Natural killer cell (primary cell): ENCODE measurements at regions not wholly inside any gene's neighbourhood (a gene's known extent, or its start where the extent isn't known, plus 50 kb on each side); places are given as distances from the start of the nearest gene placed in this dataset.

Experiments used
- ATAC-seq, 3 donors: fragments of 150-1000 bp in 2 of 3; fragments of 200-7000 bp in 1 of 3; cut with Tn5 transposase; 1 replicate in 1 of 3; 2 replicates in 2 of 3; pipeline ENCODE4 v1.10.0; 2021; ENCODE audit warnings: mild to moderate bottlenecking in 2 of 3, moderate library complexity in 2 of 3
- DNase-seq, 2 donors: peaks; one replicate each; pipeline versions ENCODE4 v3.0.0 to v3.0.0-alpha.2; 2013 to 2021; ENCODE audit warnings: mixed read lengths in 1 of 2
- H3K27ac ChIP-seq: one replicate; pipeline ENCODE4 v1.5.1; 2013; ENCODE audit warnings: mild to moderate bottlenecking, low read length
- H3K27me3 ChIP-seq: one replicate; pipeline ENCODE4 v1.6.1; 2013; ENCODE audit warnings: low read length; ENCODE audit not compliant: control insufficient read depth, insufficient read depth
- H3K36me3 ChIP-seq: one replicate; pipeline ENCODE4 v1.6.1; 2013; ENCODE audit warnings: low read length; ENCODE audit not compliant: control insufficient read depth, insufficient read depth
- H3K4me1 ChIP-seq: one replicate; pipeline ENCODE4 v1.6.1; 2013; ENCODE audit warnings: low read length; ENCODE audit not compliant: control insufficient read depth, insufficient read depth
- H3K4me3 ChIP-seq: one replicate; pipeline ENCODE4 v1.5.1; 2013; ENCODE audit warnings: low read length
- H3K9me3 ChIP-seq: one replicate; pipeline ENCODE4 v1.6.1; 2013; ENCODE audit warnings: low read length; ENCODE audit not compliant: control insufficient read depth, insufficient read depth
- H3K27ac Mint-ChIP-seq, 2 donors: one replicate each; pipeline ENCODE4 v1.8.0; 2022; ENCODE audit warnings: mild to moderate bottlenecking in 2 of 2, mixed read lengths in 2 of 2, moderate library complexity in 1 of 2
- H3K27me3 Mint-ChIP-seq, 2 donors: one replicate each; pipeline ENCODE4 v1.8.0; 2022; ENCODE audit warnings: low read depth in 2 of 2, mixed read lengths in 2 of 2
- H3K36me3 Mint-ChIP-seq: one replicate; pipeline ENCODE4 v1.8.0; 2022; ENCODE audit warnings: mixed read lengths
- H3K4me1 Mint-ChIP-seq, 2 donors: one replicate each; pipeline ENCODE4 v1.8.0; 2022; ENCODE audit warnings: mixed read lengths in 2 of 2
- H3K4me3 Mint-ChIP-seq: one replicate; pipeline ENCODE4 v1.8.0; 2022; ENCODE audit warnings: mild to moderate bottlenecking, moderate library complexity, mixed read lengths
- H3K9me3 Mint-ChIP-seq, 2 donors: one replicate each; pipeline ENCODE4 v1.8.0; 2022; ENCODE audit warnings: mixed read lengths in 2 of 2
- WGBS: methylation state at CpG from one replicate; pipeline ENCODE4 v1.1.7; 2013; ENCODE audit warnings: missing lambda C conversion rate; ENCODE audit not compliant: insufficient coverage; 5-methylcytosine and 5-hydroxymethylcytosine counted together
- intact Hi-C: fragments of 100-400 bp; cut with micrococcal nuclease; formaldehyde crosslinking; loops from one replicate; pipeline ENCODE4 v1.14.2; 2022
- TF ChIP-seq, protein P1 (sequence below): fragments of 200-600 bp; IDR thresholded peaks from one replicate; pipeline ENCODE4 v1.8.0; 2022; ENCODE audit warnings: antibody characterized with exemption

- intact Hi-C loops, result no loop called here
- Histone ChIP-seq H3K27ac (peak overlapping the region; percentile 33), H3K4me3 (no peak overlapping the region), H3K4me1 (no peaks in the 10 kb centered on the region), H3K36me3 (no peaks in the 10 kb centered on the region), H3K27me3 (no peaks in the 10 kb centered on the region), H3K9me3 (no peaks in the 10 kb centered on the region)
- peak; percentile 78 to 88 (median 79) for ATAC-seq
- 84% methylated on average over 4 of the region's 4 CpGs for WGBS
- no peaks in the 10 kb centered on the region for H3K36me3 Mint-ChIP-seq
- H3K9me3 Mint-ChIP-seq, result peaks cover 11 to 17% of the 10 kb centered on the region in 2 donors
- DNase-seq, result no peak
- H3K4me1 Mint-ChIP-seq, result no peaks in the 10 kb centered on the region
- no peak overlapping the region for H3K4me3 Mint-ChIP-seq
- H3K27me3 Mint-ChIP-seq, result no peaks in the 10 kb centered on the region
- TF ChIP-seq, protein P1, sequence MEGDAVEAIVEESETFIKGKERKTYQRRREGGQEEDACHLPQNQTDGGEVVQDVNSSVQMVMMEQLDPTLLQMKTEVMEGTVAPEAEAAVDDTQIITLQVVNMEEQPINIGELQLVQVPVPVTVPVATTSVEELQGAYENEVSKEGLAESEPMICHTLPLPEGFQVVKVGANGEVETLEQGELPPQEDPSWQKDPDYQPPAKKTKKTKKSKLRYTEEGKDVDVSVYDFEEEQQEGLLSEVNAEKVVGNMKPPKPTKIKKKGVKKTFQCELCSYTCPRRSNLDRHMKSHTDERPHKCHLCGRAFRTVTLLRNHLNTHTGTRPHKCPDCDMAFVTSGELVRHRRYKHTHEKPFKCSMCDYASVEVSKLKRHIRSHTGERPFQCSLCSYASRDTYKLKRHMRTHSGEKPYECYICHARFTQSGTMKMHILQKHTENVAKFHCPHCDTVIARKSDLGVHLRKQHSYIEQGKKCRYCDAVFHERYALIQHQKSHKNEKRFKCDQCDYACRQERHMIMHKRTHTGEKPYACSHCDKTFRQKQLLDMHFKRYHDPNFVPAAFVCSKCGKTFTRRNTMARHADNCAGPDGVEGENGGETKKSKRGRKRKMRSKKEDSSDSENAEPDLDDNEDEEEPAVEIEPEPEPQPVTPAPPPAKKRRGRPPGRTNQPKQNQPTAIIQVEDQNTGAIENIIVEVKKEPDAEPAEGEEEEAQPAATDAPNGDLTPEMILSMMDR, result no peak
- peak overlapping the region in 1 of 2 donors; percentile 7 for H3K27ac Mint-ChIP-seq
These were observed 1069.8 kb downstream of the ADGRL3 start for GRCh38 chr4:62269918-62270317.

DNA sequence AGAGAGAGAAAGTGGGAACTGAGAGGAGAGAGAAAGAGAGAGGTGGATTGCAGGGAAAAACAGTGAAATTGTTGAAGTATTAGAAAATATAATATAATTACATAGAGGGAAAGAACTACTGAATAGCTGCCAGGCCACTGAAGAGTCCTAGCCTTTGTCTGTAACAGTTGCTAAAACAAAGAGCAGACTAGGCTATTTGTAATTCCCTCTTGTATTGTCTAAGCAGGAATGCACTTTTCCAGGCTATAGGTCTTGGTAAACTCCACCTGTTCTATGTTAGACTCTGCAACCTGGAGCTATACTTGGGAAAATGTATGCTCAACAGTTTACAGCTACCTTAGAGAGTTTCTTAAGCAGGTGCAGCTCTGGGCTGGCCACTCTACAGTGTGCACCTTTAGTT lies 1063.3 kb downstream of the ADGRL3 start:
- TF ChIP-seq, protein P1, result no peak
- no peak overlapping the region for H3K4me3 Mint-ChIP-seq
- H3K36me3 Mint-ChIP-seq, result no peaks in the 10 kb centered on the region
- intact Hi-C loops, result no loop called here
- ATAC-seq (no peak), DNase-seq (no peak)
- Histone ChIP-seq H3K27me3 (no peaks in the 10 kb centered on the region), H3K27ac (no peak overlapping the region), H3K36me3 (no peaks in the 10 kb centered on the region), H3K9me3 (peaks cover 3% of the 10 kb centered on the region), H3K4me1 (no peaks in the 10 kb centered on the region), H3K4me3 (no peak overlapping the region)
- no peaks in the 10 kb centered on the region for H3K4me1 Mint-ChIP-seq
- peaks cover 8 to 15% of the 10 kb centered on the region in 2 donors for H3K9me3 Mint-ChIP-seq
- no peak overlapping the region for H3K27ac Mint-ChIP-seq
- no peaks in the 10 kb centered on the region for H3K27me3 Mint-ChIP-seq

- WGBS, result 75% methylated on average over 1 of the region's 1 CpG
- intact Hi-C loops, result no loop called here
- no peak overlapping the region for H3K4me3 ChIP-seq
- TF ChIP-seq, protein P1, result no peak
- H3K36me3 Mint-ChIP-seq, result no peaks in the 10 kb centered on the region
- H3K27me3 ChIP-seq, result no peaks in the 10 kb centered on the region
- no peak overlapping the region for H3K27ac Mint-ChIP-seq
- peaks cover 3% of the 10 kb centered on the region for H3K9me3 ChIP-seq
- DNase-seq (no peak), ATAC-seq (no peak)
- peaks cover 8 to 15% of the 10 kb centered on the region in 2 donors for H3K9me3 Mint-ChIP-seq
- no peak overlapping the region for H3K4me3 Mint-ChIP-seq
- no peak overlapping the region for H3K27ac ChIP-seq
- H3K4me1 Mint-ChIP-seq, result no peaks in the 10 kb centered on the region
- no peaks in the 10 kb centered on the region for H3K4me1 ChIP-seq
- H3K27me3 Mint-ChIP-seq, result no peaks in the 10 kb centered on the region
- no peaks in the 10 kb centered on the region for H3K36me3 ChIP-seq
These were observed 1062.5 kb downstream of the ADGRL3 start for GRCh38 chr4:62262676-62263075.

- H3K27me3 Mint-ChIP-seq, result no peaks in the 10 kb centered on the region
- Histone ChIP-seq H3K27me3 (no peaks in the 10 kb centered on the region), H3K4me1 (no peaks in the 10 kb centered on the region), H3K27ac (no peak overlapping the region), H3K36me3 (no peaks in the 10 kb centered on the region), H3K4me3 (no peak overlapping the region), H3K9me3 (peaks cover 3% of the 10 kb centered on the region)
- TF ChIP-seq, protein P1, result no peak
- 84% methylated on average over 2 of the region's 3 CpGs for WGBS
- intact Hi-C loops, result no loop called here
- no peaks in the 10 kb centered on the region for H3K36me3 Mint-ChIP-seq
- peaks cover 7 to 21% of the 10 kb centered on the region in 2 donors for H3K9me3 Mint-ChIP-seq
- H3K27ac Mint-ChIP-seq, result no peak overlapping the region
- no peaks in the 10 kb centered on the region for H3K4me1 Mint-ChIP-seq
- ATAC-seq (no peak), DNase-seq (no peak)
- H3K4me3 Mint-ChIP-seq, result no peak overlapping the region
These were observed 1060.1 kb downstream of the ADGRL3 start for GRCh38 chr4:62260254-62260653.
